Loucy (cell line): ENCODE measurements at regions not wholly inside any gene's neighbourhood (a gene's known extent, or its start where the extent isn't known, plus 50 kb on each side); places are given as distances from the start of the nearest gene placed in this dataset.

Experiments used
- CTCF ChIP-seq: fragments of 200-600 bp; sonication (generic); conservative IDR thresholded peaks from 2 replicates; pipeline ENCODE4 v1.5.1; 2014; ENCODE audit warnings: mild to moderate bottlenecking, antibody characterized with exemption, low read length
- EZH2phosphoT487 ChIP-seq: fragments of 200-600 bp; IDR thresholded peaks from 2 replicates; pipeline ENCODE4 v1.6.1; 2018; ENCODE audit warnings: antibody characterized with exemption, mild to moderate bottlenecking, moderate library complexity, borderline replicate concordance

- TF ChIP-seq CTCF (no peak), EZH2phosphoT487 (no peak)
Measured at GRCh38 chr13:73893833-73894232, 240.4 kb downstream of the KLF12 start.
